Right atrium auricular region (tissue), 2 donors: ENCODE measurements at regions not wholly inside any gene's neighbourhood (a gene's known extent, or its start where the extent isn't known, plus 50 kb on each side); places are given as distances from the start of the nearest gene placed in this dataset.

Source experiments
- DNase-seq: peaks from one replicate; pipeline ENCODE4 v3.0.0-alpha.2; 2019; ENCODE audit warnings: low spot score
- H3K27ac ChIP-seq, 2 donors: fragments of 200-600 bp; sonication (generic); 1 replicate in 1 of 2; 2 replicates in 1 of 2; pipeline ENCODE4 v1.5.1; 2016 to 2019
- H3K27me3 ChIP-seq, 2 donors: fragments of 200-600 bp; sonication (generic); one replicate each; pipeline versions ENCODE4 v1.5.1 to v1.6.0; 2017 to 2019
- H3K36me3 ChIP-seq: fragments of 200-600 bp; sonication (generic); one replicate; pipeline ENCODE4 v1.5.1; 2016
- H3K4me1 ChIP-seq, 2 donors: fragments of 200-600 bp; sonication (generic); one replicate each; pipeline versions ENCODE4 v1.5.1 to v1.6.0; 2017 to 2019
- H3K4me3 ChIP-seq, 2 donors: fragments of 200-600 bp; sonication (generic); 1 replicate in 1 of 2; 2 replicates in 1 of 2; pipeline ENCODE4 v1.5.1; 2017 to 2019; ENCODE audit warnings: mild to moderate bottlenecking in 1 of 2, moderate library complexity in 1 of 2
- H3K9me3 ChIP-seq, 2 donors: fragments of 200-600 bp; sonication (generic); one replicate each; pipeline ENCODE4 v1.5.1; 2019
- TF ChIP-seq, protein P1 (sequence below), 2 donors: fragments of 200-600 bp; sonication (generic); IDR thresholded peaks; one replicate each; pipeline ENCODE4 v1.5.1; 2019; ENCODE audit warnings: antibody characterized with exemption in 2 of 2

GRCh38 chr6:20279051-20279450 lies 66.8 kb upstream of the MBOAT1 start:
- DNase-seq: no peak
- Histone ChIP-seq H3K36me3 (no peaks in the 10 kb centered on the region), H3K9me3 (peaks cover 0 to 16% of the 10 kb centered on the region in 2 donors), H3K27ac (no peak overlapping the region), H3K4me3 (no peak overlapping the region), H3K27me3 (no peaks in the 10 kb centered on the region), H3K4me1 (no peaks in the 10 kb centered on the region)
- TF ChIP-seq, protein P1, sequence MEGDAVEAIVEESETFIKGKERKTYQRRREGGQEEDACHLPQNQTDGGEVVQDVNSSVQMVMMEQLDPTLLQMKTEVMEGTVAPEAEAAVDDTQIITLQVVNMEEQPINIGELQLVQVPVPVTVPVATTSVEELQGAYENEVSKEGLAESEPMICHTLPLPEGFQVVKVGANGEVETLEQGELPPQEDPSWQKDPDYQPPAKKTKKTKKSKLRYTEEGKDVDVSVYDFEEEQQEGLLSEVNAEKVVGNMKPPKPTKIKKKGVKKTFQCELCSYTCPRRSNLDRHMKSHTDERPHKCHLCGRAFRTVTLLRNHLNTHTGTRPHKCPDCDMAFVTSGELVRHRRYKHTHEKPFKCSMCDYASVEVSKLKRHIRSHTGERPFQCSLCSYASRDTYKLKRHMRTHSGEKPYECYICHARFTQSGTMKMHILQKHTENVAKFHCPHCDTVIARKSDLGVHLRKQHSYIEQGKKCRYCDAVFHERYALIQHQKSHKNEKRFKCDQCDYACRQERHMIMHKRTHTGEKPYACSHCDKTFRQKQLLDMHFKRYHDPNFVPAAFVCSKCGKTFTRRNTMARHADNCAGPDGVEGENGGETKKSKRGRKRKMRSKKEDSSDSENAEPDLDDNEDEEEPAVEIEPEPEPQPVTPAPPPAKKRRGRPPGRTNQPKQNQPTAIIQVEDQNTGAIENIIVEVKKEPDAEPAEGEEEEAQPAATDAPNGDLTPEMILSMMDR (IDR thresholded peaks at IDR 0.05): no peak

DNA sequence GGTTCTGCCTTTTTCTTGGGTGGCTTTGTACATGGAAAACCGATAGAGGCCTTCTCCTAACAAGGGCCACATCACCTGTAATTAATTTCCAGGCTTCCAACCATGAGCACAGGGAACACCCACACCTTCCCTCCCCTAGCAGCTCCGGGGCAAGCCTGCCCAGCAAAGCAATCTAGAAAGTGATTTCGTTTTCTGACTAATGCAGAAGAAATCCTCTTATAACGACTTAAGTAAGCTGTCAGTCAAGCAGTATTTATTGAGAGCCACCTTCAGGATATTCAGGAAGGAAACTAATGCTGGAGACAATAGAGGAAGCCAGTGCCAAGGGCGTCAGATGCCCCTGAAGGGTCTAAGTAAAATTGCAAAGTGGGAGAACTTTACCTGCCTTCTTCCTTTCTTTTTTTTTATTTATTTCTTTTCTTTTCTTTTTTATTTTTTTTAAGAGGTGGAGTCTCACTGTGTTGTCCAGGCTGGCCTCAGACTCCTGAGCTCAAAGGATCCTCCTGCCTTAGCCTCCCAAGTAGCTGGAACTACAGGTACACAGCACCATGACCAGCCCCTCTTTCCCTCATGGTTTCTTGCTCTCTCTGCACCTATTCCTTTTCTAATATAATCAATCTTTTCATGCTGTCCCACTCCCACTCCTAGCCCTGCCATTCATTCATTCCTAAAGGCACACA lies 67.5 kb upstream of the MBOAT1 start:
- H3K27ac ChIP-seq: no peak overlapping the region
- H3K36me3 ChIP-seq: no peaks in the 10 kb centered on the region
- H3K4me3 ChIP-seq: no peak overlapping the region
- H3K9me3 ChIP-seq: peaks cover 0 to 16% of the 10 kb centered on the region in 2 donors
- no peaks in the 10 kb centered on the region for H3K4me1 ChIP-seq
- DNase-seq: no peak
- TF ChIP-seq, protein P1 (IDR thresholded peaks at IDR 0.05): no peak
- no peaks in the 10 kb centered on the region for H3K27me3 ChIP-seq

DNA sequence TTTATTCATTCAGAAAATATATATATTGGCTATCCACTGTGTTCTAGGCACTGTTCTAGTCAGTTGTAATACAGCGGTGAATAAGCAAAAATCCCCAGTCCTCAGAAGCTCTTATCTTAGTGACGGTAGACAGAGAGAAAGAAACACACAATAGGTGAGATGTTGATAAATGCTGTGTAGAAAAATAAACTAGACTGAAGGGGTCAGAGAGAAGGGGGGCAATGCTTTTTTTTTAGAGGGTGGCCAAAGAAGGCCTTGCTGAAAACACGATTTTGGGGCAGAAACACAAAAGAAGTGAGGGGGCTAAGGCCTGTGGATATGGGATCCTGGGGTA lies 68.0 kb upstream of the MBOAT1 start:
- TF ChIP-seq, protein P1 (IDR thresholded peaks at IDR 0.05): no peak
- H3K27ac ChIP-seq: no peak overlapping the region

DNA sequence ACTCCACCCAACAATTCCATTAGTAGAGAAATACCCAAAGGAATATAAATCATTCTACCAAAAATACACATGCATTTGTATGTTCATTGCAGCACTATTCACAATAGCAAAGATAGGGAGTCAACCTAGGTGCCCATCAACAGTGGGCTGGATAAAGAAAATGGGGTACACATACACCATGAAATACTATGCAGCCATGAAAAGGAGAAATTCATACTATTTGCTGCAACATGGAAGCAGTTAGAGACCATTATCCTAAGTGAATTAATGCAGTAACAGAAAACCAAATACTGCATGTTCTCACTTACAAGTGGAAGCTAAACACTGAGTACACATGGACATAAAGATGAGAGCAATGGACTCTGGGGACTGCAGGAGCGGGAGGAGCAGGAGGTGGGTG lies 72.4 kb upstream of the MBOAT1 start:
- Histone ChIP-seq H3K27ac (no peak overlapping the region), H3K36me3 (no peaks in the 10 kb centered on the region), H3K9me3 (peaks cover 0 to 16% of the 10 kb centered on the region in 2 donors), H3K4me1 (no peaks in the 10 kb centered on the region), H3K27me3 (no peaks in the 10 kb centered on the region), H3K4me3 (no peak overlapping the region)
- TF ChIP-seq, protein P1 (IDR thresholded peaks at IDR 0.05): no peak
- no peak for DNase-seq

More for the DNA sequence above, 68.0 kb upstream of the MBOAT1 start:
- H3K4me1 ChIP-seq: no peaks in the 10 kb centered on the region
- peaks cover 0 to 16% of the 10 kb centered on the region in 2 donors for H3K9me3 ChIP-seq
- no peaks in the 10 kb centered on the region for H3K36me3 ChIP-seq
- no peak overlapping the region for H3K4me3 ChIP-seq
- H3K27me3 ChIP-seq: no peaks in the 10 kb centered on the region
- no peak for DNase-seq

DNA sequence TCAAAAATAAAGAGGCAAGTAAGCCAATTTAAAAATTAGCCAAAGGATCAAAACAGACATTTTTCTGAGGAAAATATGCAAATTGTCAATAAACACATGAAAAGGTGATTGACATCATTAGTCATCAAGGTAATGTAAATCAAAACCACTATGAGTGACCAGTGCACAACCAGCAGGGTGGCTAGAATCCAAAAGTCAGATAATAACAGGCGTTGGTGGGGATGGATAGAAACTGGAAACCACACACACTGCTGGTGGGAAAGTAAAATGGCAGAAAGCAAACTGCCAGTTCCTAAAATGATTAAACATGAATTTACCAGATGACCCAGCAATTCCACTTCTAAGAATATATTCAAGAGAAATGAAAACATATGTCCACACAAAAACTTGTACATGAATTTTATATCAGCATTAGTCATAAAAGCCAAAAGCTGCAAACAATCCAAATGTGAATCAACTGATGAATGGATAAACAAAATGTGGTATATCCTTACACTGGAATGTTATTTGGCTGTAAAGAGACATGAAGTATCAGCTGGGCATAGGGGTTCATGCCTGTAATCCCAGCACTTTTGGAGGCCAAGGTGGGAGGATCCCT lies 74.8 kb upstream of the MBOAT1 start:
- peaks cover 0 to 6% of the 10 kb centered on the region in 2 donors for H3K9me3 ChIP-seq
- no peak overlapping the region for H3K4me3 ChIP-seq
- no peak overlapping the region for H3K27ac ChIP-seq
- H3K36me3 ChIP-seq: no peaks in the 10 kb centered on the region
- H3K4me1 ChIP-seq: no peaks in the 10 kb centered on the region
- H3K27me3 ChIP-seq: no peaks in the 10 kb centered on the region
- no peak for DNase-seq
- TF ChIP-seq, protein P1 (IDR thresholded peaks at IDR 0.05): no peak
